Loucy (cell line): ENCODE measurements at regions not wholly inside any gene's neighbourhood (a gene's known extent, or its start where the extent isn't known, plus 50 kb on each side); places are given as distances from the start of the nearest gene placed in this dataset.

Experiments
- EZH2phosphoT487 ChIP-seq: fragments of 200-600 bp; IDR thresholded peaks from 2 replicates; pipeline ENCODE4 v1.6.1; 2018; ENCODE audit warnings: antibody characterized with exemption, mild to moderate bottlenecking, moderate library complexity, borderline replicate concordance
- TF ChIP-seq, protein P1 (sequence below): fragments of 200-600 bp; sonication (generic); conservative IDR thresholded peaks from 2 replicates; pipeline ENCODE4 v1.5.1; 2014; ENCODE audit warnings: mild to moderate bottlenecking, antibody characterized with exemption, low read length

DNA sequence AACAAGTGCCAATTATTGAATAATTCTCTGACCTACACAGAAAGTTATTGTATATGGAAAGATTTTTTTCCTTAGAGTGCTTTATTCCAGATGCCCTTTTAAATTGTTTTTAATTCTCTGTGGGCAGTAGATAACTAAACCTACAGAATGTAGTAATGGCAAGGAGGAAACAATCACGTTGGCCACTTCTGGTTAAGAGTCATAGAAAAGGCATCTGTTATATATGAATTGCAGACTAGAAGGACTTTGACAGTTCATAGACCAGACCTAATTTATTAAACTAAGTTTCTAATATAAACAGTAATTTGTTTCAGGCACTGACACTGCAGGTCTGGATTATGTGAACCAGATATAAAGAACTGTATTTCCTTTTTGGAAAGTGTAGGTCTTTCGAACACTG lies 607.5 kb downstream of the PLCL1 start:
- TF ChIP-seq, protein P1, sequence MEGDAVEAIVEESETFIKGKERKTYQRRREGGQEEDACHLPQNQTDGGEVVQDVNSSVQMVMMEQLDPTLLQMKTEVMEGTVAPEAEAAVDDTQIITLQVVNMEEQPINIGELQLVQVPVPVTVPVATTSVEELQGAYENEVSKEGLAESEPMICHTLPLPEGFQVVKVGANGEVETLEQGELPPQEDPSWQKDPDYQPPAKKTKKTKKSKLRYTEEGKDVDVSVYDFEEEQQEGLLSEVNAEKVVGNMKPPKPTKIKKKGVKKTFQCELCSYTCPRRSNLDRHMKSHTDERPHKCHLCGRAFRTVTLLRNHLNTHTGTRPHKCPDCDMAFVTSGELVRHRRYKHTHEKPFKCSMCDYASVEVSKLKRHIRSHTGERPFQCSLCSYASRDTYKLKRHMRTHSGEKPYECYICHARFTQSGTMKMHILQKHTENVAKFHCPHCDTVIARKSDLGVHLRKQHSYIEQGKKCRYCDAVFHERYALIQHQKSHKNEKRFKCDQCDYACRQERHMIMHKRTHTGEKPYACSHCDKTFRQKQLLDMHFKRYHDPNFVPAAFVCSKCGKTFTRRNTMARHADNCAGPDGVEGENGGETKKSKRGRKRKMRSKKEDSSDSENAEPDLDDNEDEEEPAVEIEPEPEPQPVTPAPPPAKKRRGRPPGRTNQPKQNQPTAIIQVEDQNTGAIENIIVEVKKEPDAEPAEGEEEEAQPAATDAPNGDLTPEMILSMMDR = no peak
- no peak for TF ChIP-seq EZH2phosphoT487
